ENCODE measurements at regions not wholly inside any gene's neighbourhood (a gene's known extent, or its start where the extent isn't known, plus 50 kb on each side); places are given as distances from the start of the nearest gene placed in this dataset.

DNA sequence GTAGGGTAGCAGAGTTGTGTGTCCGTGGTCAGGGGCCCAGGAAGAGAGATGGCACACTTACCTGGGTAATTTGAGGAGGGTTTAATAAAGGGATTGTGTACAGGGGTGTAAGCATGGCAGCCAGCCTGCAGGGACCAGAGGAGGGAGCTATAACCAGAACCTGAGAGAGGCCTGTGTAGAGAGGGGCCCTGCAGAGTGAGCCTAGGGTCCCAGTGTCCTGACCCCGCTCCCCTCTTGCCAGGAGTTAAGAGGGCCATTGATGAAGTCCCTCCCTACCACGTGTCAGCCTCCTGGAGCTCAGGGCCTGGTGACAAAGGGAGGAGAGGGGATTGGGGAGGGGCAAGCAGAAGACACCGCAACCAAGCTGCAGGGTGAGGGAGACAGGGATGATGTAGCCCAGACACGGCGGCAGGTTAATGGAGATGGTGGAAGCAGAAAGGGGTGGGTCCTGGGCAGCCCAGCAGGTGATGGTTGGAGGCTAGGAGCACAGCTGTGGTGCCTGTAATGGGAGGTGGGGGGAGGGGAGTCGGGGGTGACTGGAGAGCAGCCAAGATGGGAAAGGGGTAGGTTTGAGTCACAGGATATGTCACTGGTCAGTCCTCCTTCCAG is 165.4 kb upstream of the TOPAZ1 start:
- TF ChIP-seq, protein P1, sequence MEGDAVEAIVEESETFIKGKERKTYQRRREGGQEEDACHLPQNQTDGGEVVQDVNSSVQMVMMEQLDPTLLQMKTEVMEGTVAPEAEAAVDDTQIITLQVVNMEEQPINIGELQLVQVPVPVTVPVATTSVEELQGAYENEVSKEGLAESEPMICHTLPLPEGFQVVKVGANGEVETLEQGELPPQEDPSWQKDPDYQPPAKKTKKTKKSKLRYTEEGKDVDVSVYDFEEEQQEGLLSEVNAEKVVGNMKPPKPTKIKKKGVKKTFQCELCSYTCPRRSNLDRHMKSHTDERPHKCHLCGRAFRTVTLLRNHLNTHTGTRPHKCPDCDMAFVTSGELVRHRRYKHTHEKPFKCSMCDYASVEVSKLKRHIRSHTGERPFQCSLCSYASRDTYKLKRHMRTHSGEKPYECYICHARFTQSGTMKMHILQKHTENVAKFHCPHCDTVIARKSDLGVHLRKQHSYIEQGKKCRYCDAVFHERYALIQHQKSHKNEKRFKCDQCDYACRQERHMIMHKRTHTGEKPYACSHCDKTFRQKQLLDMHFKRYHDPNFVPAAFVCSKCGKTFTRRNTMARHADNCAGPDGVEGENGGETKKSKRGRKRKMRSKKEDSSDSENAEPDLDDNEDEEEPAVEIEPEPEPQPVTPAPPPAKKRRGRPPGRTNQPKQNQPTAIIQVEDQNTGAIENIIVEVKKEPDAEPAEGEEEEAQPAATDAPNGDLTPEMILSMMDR (IDR thresholded peaks at IDR 0.05): no peak
- no peak for TF ChIP-seq POLR2A (IDR thresholded peaks at IDR 0.05)
- TF ChIP-seq POLR2AphosphoS5 (IDR thresholded peaks at IDR 0.05; ENCODE audit: insufficient read depth in 1 of 2, low read depth in 1 of 2): no peak

Data from vagina (tissue), 2 donors.